ENCODE measurements at regions not wholly inside any gene's neighbourhood (a gene's known extent, or its start where the extent isn't known, plus 50 kb on each side); places are given as distances from the start of the nearest gene placed in this dataset.
"Not testable (repeated sequence)": the region's sequence is repeated elsewhere in the genome, so short reads cannot be mapped to it uniquely, and the experiment has no call there.

DNA sequence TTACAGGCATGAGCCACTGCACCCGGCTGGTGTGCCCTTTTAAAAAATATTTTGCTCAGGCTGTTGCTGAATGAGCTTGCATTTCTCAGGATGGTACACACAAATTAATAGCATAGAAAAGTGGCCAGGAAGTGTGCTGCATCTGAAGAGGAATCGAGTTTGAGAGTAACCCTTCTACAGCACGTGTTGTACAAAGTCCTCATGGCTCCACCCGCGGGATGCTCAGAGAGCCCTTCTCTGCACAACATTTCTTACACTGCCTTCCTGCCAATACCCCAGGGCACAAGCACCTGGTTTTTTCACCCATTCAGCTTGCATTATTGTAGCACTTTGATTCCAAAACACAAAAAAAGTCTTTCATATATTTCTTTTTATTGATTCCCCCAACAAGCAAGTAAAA, 90.1 kb upstream of the NEDD4L start:
- no peak for DNase-seq (ENCODE audit: low spot score)

DNA sequence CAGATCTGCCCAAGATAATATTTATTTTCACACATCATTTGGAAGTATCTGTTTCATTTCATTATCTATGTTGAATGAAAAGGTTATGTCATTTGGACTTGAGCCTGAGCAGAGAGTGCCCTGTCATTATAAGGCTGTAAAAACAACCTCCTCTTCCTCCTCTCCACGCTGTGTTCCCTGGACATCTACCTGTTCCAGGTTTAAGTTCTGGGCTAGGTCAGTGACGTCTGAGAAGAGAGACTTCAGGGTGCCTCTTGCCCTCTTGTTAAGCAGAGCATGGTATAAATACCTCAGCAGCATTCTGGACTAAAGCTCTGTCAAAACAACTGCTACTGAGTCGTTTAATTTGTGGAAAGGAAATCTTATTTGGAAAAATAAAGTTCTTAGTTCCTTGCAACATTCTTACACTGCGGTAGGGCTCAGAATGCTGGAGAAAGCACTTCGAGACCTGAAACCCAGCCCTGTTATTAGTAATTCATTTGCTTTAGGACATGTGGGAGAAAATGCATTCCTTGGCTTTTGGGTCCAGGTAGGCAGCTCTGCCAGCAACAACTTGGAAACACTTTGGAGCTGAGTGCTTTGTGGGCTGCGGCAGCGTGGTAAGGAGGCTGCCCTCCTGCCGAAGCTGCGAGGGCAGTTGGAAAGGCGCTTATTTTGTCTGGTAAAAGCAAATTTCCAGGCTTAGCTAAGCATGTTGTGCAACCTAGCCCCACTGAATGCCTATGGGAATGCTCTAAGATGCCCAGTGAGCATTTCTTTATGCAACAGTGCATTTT, 91.8 kb upstream of the NEDD4L start:
- DNase-seq (ENCODE audit: low spot score): no peak

DNA sequence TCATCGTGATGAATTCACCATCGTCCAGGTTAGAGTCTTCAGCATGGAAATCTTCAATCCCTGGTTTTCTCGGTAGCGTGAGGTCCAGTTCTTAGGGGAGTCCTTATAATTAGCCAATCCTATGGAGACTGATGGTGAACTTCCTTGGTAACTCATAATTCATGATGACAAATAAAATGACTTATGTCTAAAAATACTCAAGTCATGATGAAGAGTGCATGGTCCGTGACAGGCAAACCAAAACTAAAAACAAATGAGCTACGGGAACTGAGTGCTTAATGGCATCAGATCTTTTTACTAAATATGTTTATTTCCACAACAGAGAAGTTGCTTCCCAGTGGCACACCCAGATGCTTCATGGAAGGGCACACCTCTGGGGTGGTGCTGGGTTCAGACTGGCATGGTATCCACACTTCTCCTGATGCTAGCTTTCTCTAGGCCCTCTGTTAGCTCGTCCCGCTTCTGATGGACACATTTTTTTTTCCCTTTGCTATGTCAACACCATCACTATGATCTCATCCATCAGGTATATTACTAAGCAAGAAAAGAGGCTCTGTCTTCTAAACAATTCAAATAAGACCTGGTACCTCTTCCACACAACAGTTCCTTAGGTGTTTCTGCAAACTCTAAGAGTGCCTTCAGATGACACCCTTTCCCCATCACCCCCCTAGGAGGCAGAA, 92.8 kb upstream of the NEDD4L start:
- DNase-seq (ENCODE audit: low spot score): no peak

DNA sequence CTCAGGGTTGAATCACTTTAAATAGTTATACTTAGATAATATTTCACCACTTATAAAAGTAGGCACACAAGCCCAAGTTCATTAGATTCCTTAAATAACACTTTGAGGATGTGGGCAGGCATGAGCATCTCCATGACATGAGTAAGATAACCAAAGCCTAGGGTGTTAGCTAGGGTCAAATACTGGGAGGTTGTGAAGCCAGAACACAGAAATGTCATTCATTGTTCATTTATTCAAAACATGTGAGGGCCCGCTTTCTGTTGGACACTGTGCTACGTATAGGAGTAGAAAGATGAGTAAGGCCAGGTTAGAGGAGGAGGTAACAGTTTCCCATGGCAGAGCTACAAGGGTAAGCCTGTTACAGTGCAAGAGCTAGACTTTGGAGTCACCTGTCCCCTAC, 93.5 kb upstream of the NEDD4L start:
- DNase-seq (ENCODE audit: low spot score): no peak

DNA sequence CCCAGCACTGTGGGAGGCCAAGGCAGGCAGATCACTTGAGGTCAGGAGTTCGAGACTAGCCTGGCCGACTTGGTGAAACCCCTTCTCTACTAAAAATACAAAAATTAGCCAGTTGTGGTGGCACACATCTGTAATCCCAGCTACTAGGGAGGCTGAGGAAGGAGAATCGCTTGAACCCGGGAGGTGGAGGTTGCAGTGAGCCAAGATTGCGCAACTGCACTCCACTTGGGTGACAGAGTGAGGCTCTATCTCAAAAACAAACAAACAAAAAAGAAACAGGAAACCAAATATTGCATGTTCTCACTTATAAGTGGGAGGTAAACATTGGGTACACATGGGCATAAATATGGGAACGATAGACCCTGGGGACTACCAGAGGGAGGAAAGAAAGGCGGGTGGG, 94.7 kb upstream of the NEDD4L start:
- DNase-seq (ENCODE audit: low spot score): not testable (repeated sequence)

DNA sequence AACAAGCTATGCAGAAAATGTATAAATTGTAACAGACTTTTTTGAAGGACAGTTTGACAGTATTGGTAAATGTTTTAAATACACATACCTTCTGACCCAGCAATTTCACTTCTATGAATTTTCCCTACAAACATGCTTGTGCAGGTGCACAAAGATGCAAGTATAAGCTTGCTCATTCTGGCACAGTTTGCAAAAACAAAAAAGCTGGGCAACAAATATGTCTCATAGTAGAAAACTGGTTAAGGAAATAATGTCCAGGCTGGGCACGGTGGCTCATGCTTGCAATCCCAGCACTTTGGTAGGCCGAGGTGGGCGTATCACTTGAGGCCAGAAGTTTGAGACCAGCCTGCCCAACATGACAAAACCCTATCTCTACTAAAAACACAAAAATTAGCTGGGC, 96.9 kb upstream of the NEDD4L start:
- DNase-seq (ENCODE audit: low spot score): no peak

DNA sequence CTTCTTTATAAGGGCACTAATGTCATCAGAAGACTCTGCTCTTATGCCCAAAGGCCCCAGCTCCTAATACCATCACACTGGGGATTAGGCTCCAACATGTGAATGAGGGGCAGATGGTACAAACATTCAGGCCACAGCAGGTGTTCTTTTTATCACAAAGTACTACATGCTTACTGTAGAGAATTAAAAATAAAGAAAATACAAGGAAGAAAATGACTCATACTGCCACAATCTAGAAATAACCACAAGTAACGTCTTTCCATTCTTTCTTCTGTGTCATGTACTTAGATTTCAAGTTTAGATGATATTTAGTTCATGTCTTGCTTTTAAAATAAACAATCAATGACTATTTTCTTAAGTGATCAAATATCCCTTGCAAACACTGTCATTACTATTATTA, 100.3 kb upstream of the NEDD4L start:
- DNase-seq (ENCODE audit: low spot score): no peak

DNA sequence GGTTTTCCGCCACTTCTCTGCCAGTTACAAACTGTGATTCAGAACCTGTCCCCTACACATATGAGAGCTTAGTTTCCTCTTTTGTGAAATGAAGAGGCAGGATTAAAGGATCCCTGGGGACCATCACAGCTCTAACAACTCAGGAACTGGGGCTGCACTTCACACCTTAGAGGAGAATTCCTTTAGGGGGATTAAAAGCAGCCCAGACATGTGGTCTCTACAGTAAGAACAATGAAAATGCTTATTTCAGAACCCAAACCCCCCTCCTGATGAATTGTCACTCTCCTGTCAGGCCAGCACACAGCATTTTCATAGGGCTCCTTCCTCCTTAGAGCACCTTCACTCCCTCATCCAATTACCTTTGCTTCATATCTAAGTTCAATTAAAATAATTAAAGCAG, 101.5 kb upstream of the NEDD4L start:
- no peak for DNase-seq (ENCODE audit: low spot score)

DNA sequence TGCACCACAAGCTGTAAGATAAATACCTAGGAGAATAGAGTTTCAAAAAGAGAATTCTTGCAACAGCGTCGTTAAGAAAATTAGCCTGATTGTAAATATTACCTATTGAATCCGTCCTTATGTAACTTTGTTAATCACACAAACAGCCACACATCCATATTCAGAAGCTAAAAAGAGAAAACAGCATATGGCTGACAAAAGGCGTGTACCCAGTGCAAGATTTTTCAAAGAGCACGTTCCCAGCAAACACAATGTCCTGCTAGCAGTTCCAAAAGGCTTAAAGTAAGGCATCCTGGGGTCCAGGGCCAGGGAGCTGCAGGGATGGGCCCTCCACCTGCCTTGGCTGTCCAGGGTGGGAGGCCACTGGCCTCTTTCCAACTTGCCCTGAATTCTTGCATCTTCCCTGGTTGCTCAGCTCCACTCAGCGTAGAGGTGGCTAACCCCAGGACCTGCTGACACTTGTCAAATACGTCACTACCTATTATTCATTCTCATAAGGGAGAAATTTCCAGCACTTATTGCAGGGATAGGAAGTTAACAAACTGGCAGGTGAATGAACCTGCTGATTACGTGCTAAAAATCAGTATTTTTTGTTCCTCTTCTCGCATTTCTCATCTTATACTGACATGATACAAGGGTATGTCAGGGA, 102.1 kb upstream of the NEDD4L start:
- DNase-seq (ENCODE audit: low spot score): no peak

DNA sequence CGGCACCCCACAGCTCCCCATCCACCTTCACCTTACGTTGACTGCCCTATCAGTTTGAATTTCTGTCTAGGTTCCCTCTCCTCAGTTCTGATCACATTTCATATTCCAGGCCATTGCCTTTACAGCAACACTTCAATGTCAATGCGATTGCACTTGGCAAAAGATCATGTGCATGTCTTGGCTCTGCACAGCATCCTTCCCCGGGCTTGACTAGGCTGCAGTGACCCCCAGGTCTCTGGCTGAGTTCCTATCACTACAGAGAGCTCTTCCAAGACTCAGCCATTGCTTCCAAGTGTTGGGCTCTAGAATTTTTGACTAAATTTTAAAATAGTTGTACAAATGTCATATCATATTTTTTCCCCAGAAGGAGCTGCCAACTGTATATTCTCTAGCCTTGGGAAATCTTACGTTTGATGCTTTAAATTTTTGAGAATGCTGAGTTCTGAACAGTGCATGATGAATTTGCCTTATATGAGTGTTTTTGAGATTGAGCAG, 103.8 kb upstream of the NEDD4L start:
- no peak for DNase-seq (ENCODE audit: low spot score)

DNA sequence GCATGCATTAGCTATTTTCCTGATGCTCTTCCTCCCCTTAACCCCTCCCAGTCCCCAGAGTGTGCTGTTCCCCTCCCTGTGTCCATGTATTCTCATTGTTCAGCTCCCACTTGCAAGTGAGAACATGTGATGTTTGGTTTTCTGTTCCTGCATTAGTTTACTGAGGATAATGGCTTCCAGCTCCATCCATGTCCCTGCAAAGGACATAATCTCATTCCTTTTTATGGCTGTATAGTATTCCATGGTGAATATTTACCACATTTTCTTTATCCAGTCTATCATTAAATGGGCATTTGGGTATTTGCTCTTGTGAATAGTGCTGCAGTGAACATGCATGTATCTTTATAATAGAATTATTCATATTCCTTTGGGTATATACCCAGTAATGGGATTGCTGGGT, 109.7 kb upstream of the NEDD4L start:
- DNase-seq (ENCODE audit: low spot score): not testable (repeated sequence)

DNA sequence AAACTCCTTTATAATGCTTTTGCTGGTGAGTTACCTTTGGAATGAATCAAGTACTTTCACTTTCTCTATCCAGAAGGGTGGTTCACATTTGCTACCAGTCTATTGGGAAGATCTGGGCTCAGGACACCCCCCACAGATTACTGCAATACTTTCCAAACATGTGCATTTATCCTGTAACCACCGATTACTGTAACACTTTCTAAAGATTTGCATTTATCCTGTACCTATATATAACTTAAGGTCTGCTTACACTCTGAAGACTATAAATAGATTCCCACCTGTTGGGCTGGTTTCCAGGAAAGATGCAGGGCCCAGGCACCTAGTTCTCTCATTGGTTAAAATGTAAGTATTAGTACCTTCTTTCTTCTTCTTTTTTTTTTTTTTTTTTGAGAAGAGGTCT, 113.0 kb upstream of the NEDD4L start:
- DNase-seq (ENCODE audit: low spot score): no peak

DNA sequence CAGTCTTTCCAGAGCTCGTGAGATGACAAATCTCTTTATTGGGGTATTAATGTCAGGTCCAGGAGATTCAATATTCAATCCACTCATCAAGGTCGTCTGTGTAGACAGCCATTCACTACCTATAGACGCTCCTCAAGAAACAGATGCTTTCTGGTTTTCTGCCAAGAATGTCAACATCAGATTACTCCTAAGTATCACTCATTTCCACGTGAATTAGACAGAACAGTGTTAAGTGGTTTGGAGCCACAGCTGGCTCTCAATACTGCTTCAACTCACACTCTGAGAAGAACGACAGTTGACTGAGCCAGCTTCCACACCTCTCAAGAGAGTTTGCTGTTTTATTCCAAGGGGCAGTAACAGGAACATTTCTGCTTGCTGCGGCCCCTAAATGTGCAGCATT, 113.5 kb upstream of the NEDD4L start:
- no peak for DNase-seq (ENCODE audit: low spot score)

DNA sequence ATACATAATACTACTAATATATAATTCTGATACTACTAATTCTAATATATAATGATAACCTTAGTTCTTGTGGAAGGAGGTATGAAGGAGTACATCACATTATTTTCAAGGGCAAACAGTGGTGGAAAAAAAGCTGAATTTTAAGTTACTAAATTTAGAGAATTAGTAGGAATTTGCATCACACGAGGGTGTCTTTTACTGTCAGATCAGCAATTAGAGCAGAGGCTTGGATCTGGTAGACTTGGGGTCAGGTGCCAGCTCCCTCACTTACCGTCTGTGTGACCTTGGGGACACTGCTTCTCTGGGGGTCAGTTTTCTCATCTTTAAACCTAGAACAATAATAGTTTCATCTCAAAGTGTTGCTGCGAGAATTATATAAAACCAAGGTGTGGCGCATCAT, 114.1 kb upstream of the NEDD4L start:
- DNase-seq (ENCODE audit: low spot score): no peak

DNA sequence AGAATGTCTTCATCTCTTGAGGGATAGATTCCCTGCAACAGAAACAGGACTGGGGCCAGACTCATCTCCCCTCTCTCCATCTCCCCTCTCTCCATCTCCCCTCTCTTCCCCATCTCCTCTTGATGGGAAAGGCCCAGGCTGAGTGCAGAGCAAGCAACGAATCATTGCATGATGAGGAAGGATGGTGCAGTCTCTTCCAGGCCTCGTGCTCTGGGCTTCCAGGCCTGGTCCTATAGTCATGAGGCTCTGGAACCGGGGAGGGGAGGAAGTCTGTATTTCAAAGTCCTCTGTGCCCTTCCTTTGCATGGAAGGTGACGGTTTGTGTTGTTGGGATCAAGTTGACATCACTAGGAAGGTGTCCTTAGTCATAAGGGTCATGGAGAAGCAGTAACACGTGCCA, 115.6 kb upstream of the NEDD4L start:
- no peak for DNase-seq (ENCODE audit: low spot score)

DNA sequence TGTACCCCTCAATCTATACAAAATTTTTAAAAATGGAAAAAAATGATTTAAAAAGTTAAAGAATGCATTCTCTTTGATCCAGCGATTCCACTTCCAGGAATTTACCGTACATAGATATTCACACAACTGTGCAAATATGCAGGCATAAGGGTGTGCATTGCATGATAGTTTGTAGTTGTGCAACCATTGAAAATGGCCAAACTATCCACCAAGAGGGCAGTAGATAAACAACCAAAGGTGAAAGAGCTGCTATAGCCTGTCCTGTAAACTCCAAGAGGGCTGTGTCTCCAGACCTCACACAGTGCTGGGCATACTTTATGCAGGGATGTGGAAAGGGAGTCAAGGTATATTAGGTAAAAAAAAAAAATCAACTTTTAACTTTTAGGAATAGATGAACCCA, 116.5 kb upstream of the NEDD4L start:
- DNase-seq (ENCODE audit: low spot score): no peak

DNA sequence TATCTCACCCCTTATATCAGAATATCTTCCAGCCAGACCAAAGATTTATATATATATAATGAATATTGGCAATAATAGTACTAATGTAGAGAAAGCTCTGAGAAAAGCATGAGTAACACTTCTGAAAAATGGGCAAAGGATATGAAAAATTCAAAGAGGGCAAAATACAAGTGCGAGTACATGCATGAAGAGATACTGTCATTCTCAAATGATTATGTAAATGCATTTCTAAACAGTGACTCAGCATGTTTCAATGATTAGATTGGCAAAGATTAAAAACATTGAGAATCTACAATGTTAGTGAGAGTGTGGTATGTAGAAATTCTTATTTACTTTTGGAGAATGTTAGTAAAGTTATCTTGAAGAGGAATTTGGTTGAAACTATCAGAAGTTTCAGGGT, 118.3 kb upstream of the NEDD4L start:
- no peak for DNase-seq (ENCODE audit: low spot score)

DNA sequence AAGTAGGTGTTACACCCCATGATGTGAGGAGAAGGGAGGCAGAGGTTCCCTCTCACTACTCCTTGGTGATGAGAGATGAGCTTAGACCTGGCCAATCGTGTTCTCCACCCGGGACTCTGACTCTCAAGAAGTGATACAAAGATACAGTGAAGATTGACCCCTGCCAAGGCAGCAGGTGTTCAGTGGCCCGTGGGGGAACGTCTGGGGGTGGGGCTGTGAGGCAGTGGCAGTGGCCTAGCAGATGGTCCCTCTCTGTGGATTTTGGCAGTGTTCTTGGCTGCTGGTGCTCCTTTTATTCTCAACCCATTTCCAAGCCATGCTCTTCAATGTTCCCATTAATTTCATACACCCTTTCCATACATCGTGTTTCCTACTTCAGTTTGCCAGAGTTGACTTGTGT, 120.4 kb upstream of the NEDD4L start:
- DNase-seq (ENCODE audit: low spot score): no peak

DNA sequence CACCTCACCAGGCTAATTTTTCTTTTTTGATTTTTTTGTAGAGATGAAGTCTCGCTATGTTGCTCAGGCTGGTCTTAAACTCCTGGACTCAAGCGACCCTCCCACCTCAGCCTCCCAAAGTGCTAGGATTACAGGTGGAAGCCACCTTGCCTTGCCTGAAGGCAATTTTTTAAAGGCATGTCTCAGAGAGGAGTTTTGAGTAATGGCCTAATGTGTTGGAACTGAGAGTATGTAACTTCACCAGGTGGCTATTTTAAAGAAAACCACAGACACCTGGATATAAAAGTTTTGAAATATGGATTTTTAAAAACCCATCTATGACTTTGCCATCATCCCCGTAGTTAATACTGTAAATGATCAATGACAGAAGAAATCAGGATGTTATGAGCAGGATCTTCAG, 119.8 kb upstream of the ATP8B1 start:
- DNase-seq (ENCODE audit: low spot score): no peak

DNA sequence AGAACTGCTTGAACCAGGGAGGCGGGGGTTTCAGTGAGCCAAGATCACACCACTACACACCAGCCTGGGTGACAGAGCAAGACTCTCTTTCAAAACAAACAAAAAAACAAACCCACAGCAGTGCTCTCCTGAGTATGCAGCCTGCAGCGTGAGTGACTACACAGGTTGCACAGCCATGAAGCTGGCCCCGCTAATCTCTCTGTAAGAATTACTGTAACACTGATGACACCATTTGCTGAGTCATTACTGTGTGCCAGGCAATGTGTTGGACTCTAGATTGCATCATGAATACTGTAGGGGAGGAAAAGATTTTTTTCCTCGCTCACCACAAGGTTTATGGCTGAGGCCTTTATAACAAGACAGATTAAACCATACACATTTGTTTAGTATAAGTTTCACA, 118.6 kb upstream of the ATP8B1 start:
- DNase-seq (ENCODE audit: low spot score): no peak

DNA sequence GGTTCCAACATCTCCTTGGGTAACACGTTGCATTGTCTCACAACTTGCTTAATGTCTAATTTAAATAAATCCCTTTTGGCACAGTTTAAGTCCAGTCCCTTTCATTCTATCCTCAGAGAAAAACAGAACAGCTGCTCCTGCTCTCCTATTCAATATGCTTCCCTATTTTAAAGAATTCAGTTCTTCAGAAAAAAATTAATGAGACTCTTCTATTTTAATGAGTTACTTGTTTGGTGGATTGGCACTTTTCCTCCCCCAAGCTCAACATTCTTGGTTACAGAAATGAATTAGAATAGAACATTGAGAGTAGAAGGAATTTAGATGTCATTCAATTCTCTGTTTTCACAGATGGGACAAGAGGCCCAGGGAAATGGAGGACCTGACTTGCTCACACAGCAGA, 116.9 kb upstream of the ATP8B1 start:
- DNase-seq (ENCODE audit: low spot score): no peak

DNA sequence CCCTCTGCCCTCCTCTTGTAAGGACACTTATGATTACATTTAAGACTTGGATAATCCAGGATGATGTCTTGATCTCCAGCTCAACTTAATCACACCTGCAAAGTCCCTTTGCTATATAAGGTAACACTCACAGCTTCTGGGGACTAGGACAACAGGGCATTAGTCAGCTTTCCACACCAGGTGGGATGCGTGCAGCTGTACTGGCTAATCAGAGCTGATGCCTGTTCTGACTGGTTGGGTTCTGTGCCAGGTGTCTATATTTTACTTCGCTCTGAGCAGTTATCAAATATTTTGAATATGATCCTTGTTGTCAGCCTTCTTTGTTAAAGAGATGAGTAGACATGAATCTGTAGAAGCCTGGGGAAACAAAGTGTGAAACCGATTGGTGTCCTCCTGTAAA, 115.5 kb upstream of the ATP8B1 start:
- no peak for DNase-seq (ENCODE audit: low spot score)

DNA sequence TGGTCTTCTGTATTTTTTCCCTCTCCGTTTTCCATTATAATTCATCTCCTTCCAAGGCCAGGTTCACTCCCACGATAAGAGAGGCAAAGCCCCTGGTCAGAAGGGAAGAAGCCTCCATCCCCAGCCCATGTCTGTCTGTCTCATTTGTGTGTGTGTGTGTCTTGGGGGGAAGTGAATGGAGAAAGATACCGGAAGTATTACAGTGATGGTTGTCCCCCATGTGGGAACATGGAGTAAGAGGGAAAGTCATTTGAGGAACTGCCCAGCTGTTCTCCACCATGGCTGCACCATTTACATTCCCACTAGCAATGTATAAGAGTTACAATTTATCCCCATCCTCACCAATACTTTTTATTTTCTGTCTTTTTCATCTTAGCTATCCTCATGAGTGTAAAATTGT, 113.6 kb upstream of the ATP8B1 start:
- DNase-seq (ENCODE audit: low spot score): no peak
